ENCODE measurements at regions not wholly inside any gene's neighbourhood (a gene's known extent, or its start where the extent isn't known, plus 50 kb on each side); places are given as distances from the start of the nearest gene placed in this dataset.
"Not testable (repeated sequence)": the region's sequence is repeated elsewhere in the genome, so short reads cannot be mapped to it uniquely, and the experiment has no call there.

GRCh38 chr3:153281236-153281997 is 119.4 kb downstream of the RAP2B start:
- not testable (repeated sequence) for TF ChIP-seq ZNF302 (tag by site-specific recombination; IDR thresholded peaks at IDR 0.05; ENCODE audit: low read depth); YY2 (tag by site-specific recombination; IDR thresholded peaks at IDR 0.05); ZBTB10 (tag by site-specific recombination; IDR thresholded peaks at IDR 0.05); ZNF223 (tag by site-specific recombination; IDR thresholded peaks at IDR 0.05); EGR2 (tag by site-specific recombination; IDR thresholded peaks at IDR 0.05; ENCODE audit: low read depth); HOXA7 (CRISPR knock-in tag; IDR thresholded peaks at IDR 0.05; ENCODE audit: borderline replicate concordance); CTCF (tag by site-specific recombination; IDR thresholded peaks at IDR 0.05); PATZ1 (tag by site-specific recombination; IDR thresholded peaks at IDR 0.05); ZNF114 (tag by site-specific recombination; IDR thresholded peaks at IDR 0.05); ZFP37 (tag by site-specific recombination; IDR thresholded peaks at IDR 0.05); ZBTB44 (tag by site-specific recombination; IDR thresholded peaks at IDR 0.05)

All from HEK293 (cell line).